ENCODE measurements at regions not wholly inside any gene's neighbourhood (a gene's known extent, or its start where the extent isn't known, plus 50 kb on each side); places are given as distances from the start of the nearest gene placed in this dataset.

- no peak overlapping the region for H2AFZ ChIP-seq (ENCODE audit: insufficient read depth, low read length, poor library complexity)
- no peak for DNase-seq
- H3K23ac ChIP-seq (ENCODE audit: low read length) = no peak overlapping the region
- H2BK120ac ChIP-seq (ENCODE audit: insufficient read depth, low read length, poor library complexity) = no peak overlapping the region
- no peak overlapping the region for H3K18ac ChIP-seq (ENCODE audit: low read length)
- H4K91ac ChIP-seq (ENCODE audit: low read depth, low read length) = no peak overlapping the region
- H3K79me2 ChIP-seq (ENCODE audit: control insufficient read depth, insufficient read depth, low read length, poor library complexity) = no peaks in the 10 kb centered on the region
- no peaks in the 10 kb centered on the region for H3K4me1 ChIP-seq (ENCODE audit: control insufficient read depth in 1 of 2, insufficient read depth in 2 of 2, low read length in 2 of 2)
- no peak overlapping the region for H3K4me2 ChIP-seq (ENCODE audit: low read length)
- H4K8ac ChIP-seq (ENCODE audit: low read depth, low read length) = no peak overlapping the region
- no peak overlapping the region for H3K27ac ChIP-seq (ENCODE audit: low read depth, low read length)
- no peak overlapping the region for H3K4ac ChIP-seq (ENCODE audit: low read depth, low read length)
- H3K4me3 ChIP-seq (ENCODE audit: low read depth, low read length) = no peak overlapping the region
- H3K14ac ChIP-seq (ENCODE audit: low read length) = no peak overlapping the region
- no peak overlapping the region for H2BK5ac ChIP-seq (ENCODE audit: low read depth, low read length, poor library complexity)
- H3K79me1 ChIP-seq (ENCODE audit: low read length) = no peaks in the 10 kb centered on the region
- no peak overlapping the region for H3K9ac ChIP-seq (ENCODE audit: low read length)
- WGBS (ENCODE audit: extremely low coverage, insufficient coverage, insufficient read length) = no CpG with 5 or more reads among the region's 5 CpGs
- peaks cover 2% of the 10 kb centered on the region for H3K9me3 ChIP-seq (ENCODE audit: insufficient read depth, low read depth, low read length)
- no peak overlapping the region for H4K12ac ChIP-seq (ENCODE audit: low read depth, low read length)
- H3K27me3 ChIP-seq (ENCODE audit: insufficient read depth, low read length) = no peaks in the 10 kb centered on the region
- H3K36me3 ChIP-seq (ENCODE audit: control insufficient read depth in 1 of 2, insufficient read depth in 2 of 2, low read length in 2 of 2) = no peaks in the 10 kb centered on the region
- no peak overlapping the region for H2AK5ac ChIP-seq (ENCODE audit: low read length)
- H2BK12ac ChIP-seq (ENCODE audit: low read length) = no peak overlapping the region
Measured at GRCh38 chr1:221565711-221566110, 176.2 kb downstream of the DUSP10 start.

GRCh38 chr1:221567859-221568507 is 173.9 kb downstream of the DUSP10 start:
- DNase-seq = peak in 1 of 2 donors; percentile 54
- Histone ChIP-seq H2BK12ac (ENCODE audit: low read length) (no peak overlapping the region), H4K12ac (ENCODE audit: low read depth, low read length) (no peak overlapping the region), H2AFZ (ENCODE audit: insufficient read depth, low read length, poor library complexity) (no peak overlapping the region), H3K36me3 (ENCODE audit: control insufficient read depth in 1 of 2, insufficient read depth in 2 of 2, low read length in 2 of 2) (no peaks in the 10 kb centered on the region), H3K18ac (ENCODE audit: low read length) (no peak overlapping the region), H3K79me2 (ENCODE audit: control insufficient read depth, insufficient read depth, low read length, poor library complexity) (no peaks in the 10 kb centered on the region), H3K79me1 (ENCODE audit: low read length) (no peaks in the 10 kb centered on the region), H3K14ac (ENCODE audit: low read length) (no peak overlapping the region), H4K91ac (ENCODE audit: low read depth, low read length) (no peak overlapping the region), H3K9me3 (ENCODE audit: insufficient read depth, low read depth, low read length) (peaks cover 2% of the 10 kb centered on the region), H3K27me3 (ENCODE audit: insufficient read depth, low read length) (no peaks in the 10 kb centered on the region), H3K4ac (ENCODE audit: low read depth, low read length) (no peak overlapping the region), H4K8ac (ENCODE audit: low read depth, low read length) (no peak overlapping the region), H3K23ac (ENCODE audit: low read length) (no peak overlapping the region), H3K9ac (ENCODE audit: low read length) (no peak overlapping the region), H3K4me1 (ENCODE audit: control insufficient read depth in 1 of 2, insufficient read depth in 2 of 2, low read length in 2 of 2) (no peaks in the 10 kb centered on the region), H2AK5ac (ENCODE audit: low read length) (no peak overlapping the region), H3K4me3 (ENCODE audit: low read depth, low read length) (no peak overlapping the region), H2BK5ac (ENCODE audit: low read depth, low read length, poor library complexity) (no peak overlapping the region), H3K27ac (ENCODE audit: low read depth, low read length) (no peak overlapping the region), H3K4me2 (ENCODE audit: low read length) (no peak overlapping the region), H2BK120ac (ENCODE audit: insufficient read depth, low read length, poor library complexity) (no peak overlapping the region)
- WGBS (ENCODE audit: extremely low coverage, insufficient coverage, insufficient read length) = no CpG with 5 or more reads among the region's 3 CpGs

- no peaks in the 10 kb centered on the region for H3K27me3 ChIP-seq (ENCODE audit: insufficient read depth, low read length)
- no CpG with 5 or more reads among the region's 5 CpGs for WGBS (ENCODE audit: extremely low coverage, insufficient coverage, insufficient read length)
Measured at GRCh38 chr1:221573756-221574155, 168.1 kb downstream of the DUSP10 start.

GRCh38 chr1:221574529-221574928 is 167.4 kb downstream of the DUSP10 start:
- Histone ChIP-seq H3K14ac (ENCODE audit: low read length) (no peak overlapping the region), H3K27me3 (ENCODE audit: insufficient read depth, low read length) (no peaks in the 10 kb centered on the region), H3K4ac (ENCODE audit: low read depth, low read length) (no peak overlapping the region), H2AK5ac (ENCODE audit: low read length) (no peak overlapping the region), H2BK12ac (ENCODE audit: low read length) (no peak overlapping the region), H3K4me1 (ENCODE audit: control insufficient read depth in 1 of 2, insufficient read depth in 2 of 2, low read length in 2 of 2) (no peaks in the 10 kb centered on the region), H4K91ac (ENCODE audit: low read depth, low read length) (no peak overlapping the region), H4K12ac (ENCODE audit: low read depth, low read length) (no peak overlapping the region), H3K23ac (ENCODE audit: low read length) (no peak overlapping the region), H3K4me3 (ENCODE audit: low read depth, low read length) (no peak overlapping the region), H3K36me3 (ENCODE audit: control insufficient read depth in 1 of 2, insufficient read depth in 2 of 2, low read length in 2 of 2) (no peaks in the 10 kb centered on the region), H3K79me2 (ENCODE audit: control insufficient read depth, insufficient read depth, low read length, poor library complexity) (no peaks in the 10 kb centered on the region), H2BK5ac (ENCODE audit: low read depth, low read length, poor library complexity) (no peak overlapping the region), H3K79me1 (ENCODE audit: low read length) (no peaks in the 10 kb centered on the region), H3K18ac (ENCODE audit: low read length) (no peak overlapping the region), H3K9ac (ENCODE audit: low read length) (no peak overlapping the region), H3K4me2 (ENCODE audit: low read length) (no peak overlapping the region), H2AFZ (ENCODE audit: insufficient read depth, low read length, poor library complexity) (no peak overlapping the region), H3K27ac (ENCODE audit: low read depth, low read length) (no peak overlapping the region), H4K8ac (ENCODE audit: low read depth, low read length) (no peak overlapping the region), H2BK120ac (ENCODE audit: insufficient read depth, low read length, poor library complexity) (no peak overlapping the region), H3K9me3 (ENCODE audit: insufficient read depth, low read depth, low read length) (no peaks in the 10 kb centered on the region)
- WGBS (ENCODE audit: extremely low coverage, insufficient coverage, insufficient read length) = no CpG with 5 or more reads among the region's 2 CpGs
- peak in 1 of 2 donors; percentile 58 for DNase-seq

More at GRCh38 chr1:221573756-221574155, 168.1 kb downstream of the DUSP10 start:
- Histone ChIP-seq H2BK120ac (ENCODE audit: insufficient read depth, low read length, poor library complexity) (no peak overlapping the region), H3K4me2 (ENCODE audit: low read length) (no peak overlapping the region), H3K18ac (ENCODE audit: low read length) (no peak overlapping the region), H3K4ac (ENCODE audit: low read depth, low read length) (no peak overlapping the region), H3K14ac (ENCODE audit: low read length) (no peak overlapping the region), H3K79me2 (ENCODE audit: control insufficient read depth, insufficient read depth, low read length, poor library complexity) (no peaks in the 10 kb centered on the region), H4K12ac (ENCODE audit: low read depth, low read length) (no peak overlapping the region), H3K23ac (ENCODE audit: low read length) (no peak overlapping the region), H3K36me3 (ENCODE audit: control insufficient read depth in 1 of 2, insufficient read depth in 2 of 2, low read length in 2 of 2) (no peaks in the 10 kb centered on the region), H4K91ac (ENCODE audit: low read depth, low read length) (no peak overlapping the region), H4K8ac (ENCODE audit: low read depth, low read length) (no peak overlapping the region), H2AK5ac (ENCODE audit: low read length) (no peak overlapping the region), H2AFZ (ENCODE audit: insufficient read depth, low read length, poor library complexity) (no peak overlapping the region), H3K27ac (ENCODE audit: low read depth, low read length) (no peak overlapping the region), H3K79me1 (ENCODE audit: low read length) (no peaks in the 10 kb centered on the region), H3K9me3 (ENCODE audit: insufficient read depth, low read depth, low read length) (no peaks in the 10 kb centered on the region), H3K4me3 (ENCODE audit: low read depth, low read length) (no peak overlapping the region), H2BK12ac (ENCODE audit: low read length) (no peak overlapping the region), H3K9ac (ENCODE audit: low read length) (no peak overlapping the region), H2BK5ac (ENCODE audit: low read depth, low read length, poor library complexity) (no peak overlapping the region), H3K4me1 (ENCODE audit: control insufficient read depth in 1 of 2, insufficient read depth in 2 of 2, low read length in 2 of 2) (no peaks in the 10 kb centered on the region)
- peak; percentile 36 to 68 for DNase-seq

Measured in trophoblast cell (in vitro differentiated cells and primary cell).